A549 (cell line): ENCODE measurements at regions not wholly inside any gene's neighbourhood (a gene's known extent, or its start where the extent isn't known, plus 50 kb on each side); places are given as distances from the start of the nearest gene placed in this dataset.

Source experiments
- ATAC-seq, 2 experiments: fragments of 200-7000 bp in 1 of 2; fragments of >200 bp in 1 of 2; cut with Nextera tagmentation in 1 of 2; cut with Tn5 transposase in 1 of 2; 3 replicates each; pipeline versions ENCODE4 v1.8.0 to v1.9.1; 2018 to 2020; ENCODE audit warnings: mild to moderate bottlenecking in 1 of 2, moderate library complexity in 1 of 2
- CTCF ChIA-PET: fragments of 300-600 bp; sonication (Branson Sonifier 250); formaldehyde crosslinking; extraction: SDS; loops from one replicate; lab custom pipeline; 2021; ENCODE audit warnings: antibody characterized with exemption, inconsistent platforms; lab: Yijun Ruan, JAX
- POLR2A ChIA-PET: fragments of 350-600 bp; formaldehyde crosslinking; extraction: SDS; loops from one replicate; lab custom pipeline; 2021; ENCODE audit warnings: antibody characterized with exemption, inconsistent platforms; lab: Yijun Ruan, JAX
- DNase-seq, 2 experiments: peaks; one replicate each; pipeline versions ENCODE4 v3.0.0 to v3.0.0-alpha.2; 2011 to 2016; ENCODE audit warnings: low read depth in 1 of 2, low spot score in 1 of 2
- FAIRE-seq: peaks from 2 replicates; lab custom pipeline; 2011; peaks lifted over from hg19 to GRCh38; lab: Jason Lieb, UNC
- H3K27ac ChIP-seq, 2 experiments: fragments of >200 bp; sonication (Bioruptor Twin); formaldehyde crosslinking; 3 replicates each; pipeline ENCODE4 v1.5.1; 2016 to 2017
- H3K4me1 ChIP-seq: fragments of >200 bp; sonication (Bioruptor Twin); formaldehyde crosslinking; 3 replicates; pipeline ENCODE4 v1.6.1; 2016
- H3K4me2 ChIP-seq: fragments of >200 bp; sonication (Bioruptor Twin); formaldehyde crosslinking; 3 replicates; pipeline ENCODE4 v1.6.1; 2016
- H3K4me3 ChIP-seq: fragments of >200 bp; sonication (Bioruptor Twin); formaldehyde crosslinking; 3 replicates; pipeline ENCODE4 v1.5.1; 2016
- H3K9me3 ChIP-seq: fragments of >200 bp; sonication (Bioruptor Twin); formaldehyde crosslinking; 3 replicates; pipeline ENCODE4 v1.6.1; 2016
- CBX8 ChIP-seq: fragments of 200-600 bp; sonication (generic); IDR thresholded peaks from 2 replicates; pipeline ENCODE4 v1.6.1; 2016
- CHD2 ChIP-seq: fragments of 150-350 bp; IDR thresholded peaks from 2 replicates; pipeline ENCODE4 v1.6.1; 2014; ENCODE audit warnings: low read length; ENCODE audit not compliant: partially characterized antibody
- CHD4 ChIP-seq: fragments of 200-600 bp; sonication (generic); IDR thresholded peaks from 2 replicates; pipeline ENCODE4 v1.6.1; 2016; ENCODE audit warnings: antibody characterized with exemption, mild to moderate bottlenecking, borderline replicate concordance
- ESRRA ChIP-seq: fragments of 150-350 bp; IDR thresholded peaks from 2 replicates; pipeline ENCODE4 v1.6.1; 2014; ENCODE audit warnings: mild to moderate bottlenecking, low read length, borderline replicate concordance
- FOSL2 ChIP-seq, 2 experiments: fragments of 450-650 bp in 1 of 2; fragments of >200 bp in 1 of 2; sonication (Bioruptor Twin) in 1 of 2; formaldehyde crosslinking; IDR thresholded peaks; 2 replicates each; pipeline versions ENCODE4 v1.5.0 to v1.6.1; 2016 to 2020; ENCODE audit warnings: mild to moderate bottlenecking in 1 of 2, moderate library complexity in 1 of 2
- KDM5A ChIP-seq: fragments of 200-600 bp; sonication (generic); IDR thresholded peaks from 2 replicates; pipeline ENCODE4 v1.6.1; 2016; ENCODE audit warnings: antibody characterized with exemption, mild to moderate bottlenecking
- MAFK ChIP-seq: fragments of 450-650 bp; IDR thresholded peaks from 2 replicates; pipeline ENCODE4 v1.6.1; 2014; ENCODE audit not compliant: partially characterized antibody
- MAZ ChIP-seq: fragments of 150-350 bp; IDR thresholded peaks from 2 replicates; pipeline ENCODE4 v1.6.1; 2014; ENCODE audit warnings: antibody characterized with exemption, low read depth, low read length, borderline replicate concordance
- NPAS2 ChIP-seq: fragments of 250-450 bp; sonication (Bioruptor Pico); IDR thresholded peaks from 2 replicates; pipeline ENCODE4 v1.8.0; 2022; ENCODE audit warnings: mild to moderate bottlenecking, moderate library complexity, borderline replicate concordance
- PHF8 ChIP-seq: fragments of 200-600 bp; sonication (generic); IDR thresholded peaks from 2 replicates; pipeline ENCODE4 v1.6.1; 2016; ENCODE audit warnings: low read depth, mild to moderate bottlenecking, antibody characterized with exemption, moderate library complexity, borderline replicate concordance
- POLR2AphosphoS2 ChIP-seq: conservative IDR thresholded peaks from 2 replicates; pipeline ENCODE4 v1.6.1; 2012; ENCODE audit warnings: low read length, improper control_type of control experiment, inconsistent platforms
- TP53 ChIP-seq: fragments of 250-450 bp; sonication (Bioruptor Pico); IDR thresholded peaks from 2 replicates; pipeline ENCODE4 v1.5.0; 2021; ENCODE audit warnings: mild to moderate bottlenecking, moderate library complexity
- ZC3H11A ChIP-seq: fragments of 450-650 bp; IDR thresholded peaks from 2 replicates; pipeline ENCODE4 v1.6.1; 2014; ENCODE audit warnings: antibody characterized with exemption, mild to moderate bottlenecking
- ZFP36 ChIP-seq: fragments of 450-650 bp; IDR thresholded peaks from 2 replicates; pipeline ENCODE4 v1.6.1; 2014; ENCODE audit warnings: borderline replicate concordance; ENCODE audit not compliant: partially characterized antibody
- ZSCAN20 ChIP-seq: fragments of 250-450 bp; sonication (Bioruptor Pico); IDR thresholded peaks from 2 replicates; pipeline ENCODE4 v1.8.0; 2022; ENCODE audit warnings: mild to moderate bottlenecking, moderate library complexity
- WGBS: methylation state at CpG from one replicate; pipeline ENCODE4 v1.1.6; 2017; ENCODE audit errors: missing lambda C conversion rate; 5-methylcytosine and 5-hydroxymethylcytosine counted together
- TF ChIP-seq, protein P1 (sequence below): fragments of >200 bp; sonication (Bioruptor Twin); formaldehyde crosslinking; IDR thresholded peaks from 3 replicates; pipeline ENCODE4 v1.6.1; 2016
- TF ChIP-seq, protein P2 (sequence below): fragments of 200-600 bp; sonication (generic); IDR thresholded peaks from 2 replicates; pipeline ENCODE4 v1.6.1; 2016; ENCODE audit warnings: antibody characterized with exemption, mild to moderate bottlenecking, moderate library complexity
- TF ChIP-seq, protein P3 (sequence below): fragments of >200 bp; sonication (Bioruptor Twin); formaldehyde crosslinking; IDR thresholded peaks from 3 replicates; pipeline ENCODE4 v1.5.1; 2016

DNA sequence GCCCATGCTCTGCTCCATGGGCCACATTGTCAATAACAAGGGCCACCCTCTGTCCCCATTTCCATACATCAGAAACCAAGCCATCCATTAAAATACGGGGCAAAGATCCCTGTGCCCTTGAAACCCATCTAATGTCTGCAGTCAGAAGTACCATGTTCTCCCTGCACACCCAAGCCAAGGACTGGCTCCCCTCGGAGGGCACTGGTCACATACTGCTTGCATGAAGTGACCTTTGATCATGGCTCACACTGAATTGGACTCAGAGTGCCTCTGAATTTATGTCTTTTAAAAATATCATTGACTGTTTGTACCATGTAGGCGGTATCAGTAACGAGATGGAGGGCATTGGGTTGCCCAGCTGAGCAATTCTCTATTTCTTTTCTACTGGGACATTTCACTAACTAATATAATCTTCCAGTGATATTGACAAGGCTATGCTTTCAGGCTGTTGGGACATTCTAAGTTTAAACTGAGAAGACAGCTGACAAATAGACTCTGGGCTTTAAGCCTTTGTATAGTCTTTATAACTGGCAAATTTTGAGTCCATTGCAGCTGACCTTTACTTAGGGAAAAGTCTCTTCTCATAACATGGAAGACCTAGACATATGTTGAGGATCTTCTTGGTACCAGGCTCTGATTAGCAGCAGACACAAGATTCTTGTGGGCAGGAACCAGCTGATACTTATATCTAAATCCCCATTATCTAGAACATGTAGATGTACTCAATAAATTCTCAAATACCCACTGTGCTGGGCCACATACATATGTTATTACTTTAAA, 214.3 kb downstream of the MYCN start:
- no peak for FAIRE-seq
- H3K4me2 ChIP-seq: no peak overlapping the region

DNA sequence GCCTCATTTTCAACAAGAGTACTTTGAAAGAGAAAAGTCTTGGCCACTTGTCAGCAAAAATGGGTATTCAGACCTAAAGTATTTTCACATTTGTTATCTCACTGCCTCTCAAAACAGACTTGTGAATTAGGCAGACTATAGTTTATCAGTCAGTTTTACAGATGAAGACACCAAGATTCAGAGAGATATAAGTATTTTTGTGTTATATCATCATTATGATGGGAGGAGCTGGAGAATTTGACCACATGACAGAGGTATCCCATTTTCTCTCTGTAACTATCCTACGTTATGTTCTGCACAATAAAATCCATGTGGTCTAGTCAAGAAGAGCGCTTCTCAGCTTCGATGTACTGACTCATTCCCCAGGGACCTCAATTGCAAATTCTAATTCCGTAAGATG, 213.7 kb downstream of the MYCN start:
- Histone ChIP-seq H3K4me2 (no peak overlapping the region), H3K27ac (no peak overlapping the region), H3K4me1 (no peaks in the 10 kb centered on the region), H3K4me3 (no peak overlapping the region), H3K9me3 (no peaks in the 10 kb centered on the region)
- no peak for TF ChIP-seq CHD4
- DNase-seq: no peak
- FAIRE-seq: no peak
- WGBS: 9% methylated on average over 4 of the region's 4 CpGs
- ChIA-PET POLR2A (no interaction called here), CTCF (no interaction called here)
- ATAC-seq: no peak

More for the DNA sequence above, 214.3 kb downstream of the MYCN start:
- ChIA-PET CTCF (no interaction called here), POLR2A (no interaction called here)
- no peak overlapping the region for H3K4me3 ChIP-seq
- TF ChIP-seq ZFP36 (no peak), KDM5A (no peak), TP53 (CRISPR knock-in tag) (no peak), CHD2 (no peak), POLR2AphosphoS2 (no peak), ESRRA (no peak), ZC3H11A (no peak), CBX8 (no peak), FOSL2 (IDR thresholded peaks at IDR 0.05) (no peak), FOSL2 (CRISPR knock-in tag; IDR thresholded peaks at IDR 0.05) (no peak), ZSCAN20 (CRISPR knock-in tag) (no peak), NPAS2 (CRISPR knock-in tag) (no peak), MAZ (no peak), PHF8 (no peak), MAFK (no peak)
- TF ChIP-seq, protein P1, sequence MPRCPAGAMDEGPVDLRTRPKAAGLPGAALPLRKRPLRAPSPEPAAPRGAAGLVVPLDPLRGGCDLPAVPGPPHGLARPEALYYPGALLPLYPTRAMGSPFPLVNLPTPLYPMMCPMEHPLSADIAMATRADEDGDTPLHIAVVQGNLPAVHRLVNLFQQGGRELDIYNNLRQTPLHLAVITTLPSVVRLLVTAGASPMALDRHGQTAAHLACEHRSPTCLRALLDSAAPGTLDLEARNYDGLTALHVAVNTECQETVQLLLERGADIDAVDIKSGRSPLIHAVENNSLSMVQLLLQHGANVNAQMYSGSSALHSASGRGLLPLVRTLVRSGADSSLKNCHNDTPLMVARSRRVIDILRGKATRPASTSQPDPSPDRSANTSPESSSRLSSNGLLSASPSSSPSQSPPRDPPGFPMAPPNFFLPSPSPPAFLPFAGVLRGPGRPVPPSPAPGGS: no peak
- TF ChIP-seq, protein P2, sequence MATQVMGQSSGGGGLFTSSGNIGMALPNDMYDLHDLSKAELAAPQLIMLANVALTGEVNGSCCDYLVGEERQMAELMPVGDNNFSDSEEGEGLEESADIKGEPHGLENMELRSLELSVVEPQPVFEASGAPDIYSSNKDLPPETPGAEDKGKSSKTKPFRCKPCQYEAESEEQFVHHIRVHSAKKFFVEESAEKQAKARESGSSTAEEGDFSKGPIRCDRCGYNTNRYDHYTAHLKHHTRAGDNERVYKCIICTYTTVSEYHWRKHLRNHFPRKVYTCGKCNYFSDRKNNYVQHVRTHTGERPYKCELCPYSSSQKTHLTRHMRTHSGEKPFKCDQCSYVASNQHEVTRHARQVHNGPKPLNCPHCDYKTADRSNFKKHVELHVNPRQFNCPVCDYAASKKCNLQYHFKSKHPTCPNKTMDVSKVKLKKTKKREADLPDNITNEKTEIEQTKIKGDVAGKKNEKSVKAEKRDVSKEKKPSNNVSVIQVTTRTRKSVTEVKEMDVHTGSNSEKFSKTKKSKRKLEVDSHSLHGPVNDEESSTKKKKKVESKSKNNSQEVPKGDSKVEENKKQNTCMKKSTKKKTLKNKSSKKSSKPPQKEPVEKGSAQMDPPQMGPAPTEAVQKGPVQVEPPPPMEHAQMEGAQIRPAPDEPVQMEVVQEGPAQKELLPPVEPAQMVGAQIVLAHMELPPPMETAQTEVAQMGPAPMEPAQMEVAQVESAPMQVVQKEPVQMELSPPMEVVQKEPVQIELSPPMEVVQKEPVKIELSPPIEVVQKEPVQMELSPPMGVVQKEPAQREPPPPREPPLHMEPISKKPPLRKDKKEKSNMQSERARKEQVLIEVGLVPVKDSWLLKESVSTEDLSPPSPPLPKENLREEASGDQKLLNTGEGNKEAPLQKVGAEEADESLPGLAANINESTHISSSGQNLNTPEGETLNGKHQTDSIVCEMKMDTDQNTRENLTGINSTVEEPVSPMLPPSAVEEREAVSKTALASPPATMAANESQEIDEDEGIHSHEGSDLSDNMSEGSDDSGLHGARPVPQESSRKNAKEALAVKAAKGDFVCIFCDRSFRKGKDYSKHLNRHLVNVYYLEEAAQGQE: no peak
- TF ChIP-seq, protein P3, sequence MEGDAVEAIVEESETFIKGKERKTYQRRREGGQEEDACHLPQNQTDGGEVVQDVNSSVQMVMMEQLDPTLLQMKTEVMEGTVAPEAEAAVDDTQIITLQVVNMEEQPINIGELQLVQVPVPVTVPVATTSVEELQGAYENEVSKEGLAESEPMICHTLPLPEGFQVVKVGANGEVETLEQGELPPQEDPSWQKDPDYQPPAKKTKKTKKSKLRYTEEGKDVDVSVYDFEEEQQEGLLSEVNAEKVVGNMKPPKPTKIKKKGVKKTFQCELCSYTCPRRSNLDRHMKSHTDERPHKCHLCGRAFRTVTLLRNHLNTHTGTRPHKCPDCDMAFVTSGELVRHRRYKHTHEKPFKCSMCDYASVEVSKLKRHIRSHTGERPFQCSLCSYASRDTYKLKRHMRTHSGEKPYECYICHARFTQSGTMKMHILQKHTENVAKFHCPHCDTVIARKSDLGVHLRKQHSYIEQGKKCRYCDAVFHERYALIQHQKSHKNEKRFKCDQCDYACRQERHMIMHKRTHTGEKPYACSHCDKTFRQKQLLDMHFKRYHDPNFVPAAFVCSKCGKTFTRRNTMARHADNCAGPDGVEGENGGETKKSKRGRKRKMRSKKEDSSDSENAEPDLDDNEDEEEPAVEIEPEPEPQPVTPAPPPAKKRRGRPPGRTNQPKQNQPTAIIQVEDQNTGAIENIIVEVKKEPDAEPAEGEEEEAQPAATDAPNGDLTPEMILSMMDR: no peak
- no peak overlapping the region for H3K27ac ChIP-seq
- H3K9me3 ChIP-seq: no peaks in the 10 kb centered on the region
- WGBS: 12% methylated on average over 4 of the region's 4 CpGs
- DNase-seq: no peak
- ATAC-seq: no peak
- H3K4me1 ChIP-seq: no peaks in the 10 kb centered on the region
